GM12878 (cell line): ENCODE measurements at regions not wholly inside any gene's neighbourhood (a gene's known extent, or its start where the extent isn't known, plus 50 kb on each side); places are given as distances from the start of the nearest gene placed in this dataset.

ENCODE experiments used
- ATAC-seq: fragments of 200-7000 bp; cut with Tn5 transposase; 3 replicates; pipeline ENCODE4 v1.9.1; 2020; ENCODE audit warnings: mild to moderate bottlenecking, moderate library complexity
- BruUV-seq: library from RNA; stranded (reverse); fragments of 400-500 nt; replicated peaks from 2 replicates; lab custom pipeline; 2021; lab: Mats Ljungman, UMichigan
- CTCF ChIA-PET: fragments of 300-600 bp; sonication (Branson Sonifier 250); formaldehyde crosslinking; extraction: SDS; loops from one replicate; lab custom pipeline; 2021; ENCODE audit warnings: inconsistent platforms; lab: Yijun Ruan, JAX
- POLR2A ChIA-PET: fragments of 350-600 bp; formaldehyde crosslinking; extraction: SDS; loops from one replicate; lab custom pipeline; 2021; ENCODE audit warnings: inconsistent platforms; lab: Charles Lee
- RAD21 ChIA-PET: fragments of 300-600 bp; sonication (Branson Sonifier 250); formaldehyde crosslinking; loops from one replicate; lab custom pipeline; 2023; ENCODE audit warnings: antibody characterized with exemption; ENCODE audit not compliant: unreplicated experiment; lab: Charles Lee
- SMC1A ChIA-PET: fragments of 300-600 bp; sonication (Branson Sonifier 250); formaldehyde crosslinking; loops from one replicate; lab custom pipeline; 2023; ENCODE audit not compliant: unreplicated experiment, uncharacterized antibody; lab: Charles Lee
- DNase-seq: peaks from one replicate; pipeline ENCODE4 v3.0.0-alpha.2; 2011; ENCODE audit warnings: low read depth, low spot score
- FAIRE-seq: peaks from 3 replicates; lab custom pipeline; 2011; peaks lifted over from hg19 to GRCh38; lab: Jason Lieb, UNC
- H2AFZ ChIP-seq: 2 replicates; pipeline ENCODE4 v1.6.0; 2011; ENCODE audit warnings: low read depth, low read length, control low read depth; ENCODE audit not compliant: control insufficient read depth
- H3K27ac ChIP-seq: 2 replicates; pipeline ENCODE4 v1.5.1; 2011; ENCODE audit warnings: control low read depth; ENCODE audit not compliant: control insufficient read depth, insufficient read depth
- H3K27me3 ChIP-seq, 2 experiments: replicated peaks in 1 of 2; 2 replicates each; pipeline versions ENCODE4 v1.6.0 to v1.6.1; 2011; ENCODE audit warnings: low read length in 1 of 2; ENCODE audit not compliant: control insufficient read depth in 2 of 2, insufficient read depth in 2 of 2
- H3K36me3 ChIP-seq, 2 experiments: 2 replicates each; pipeline ENCODE4 v1.5.1; 2011; ENCODE audit warnings: low read length in 1 of 2; ENCODE audit not compliant: control insufficient read depth in 2 of 2, insufficient read depth in 2 of 2
- H3K4me1 ChIP-seq: 2 replicates; pipeline ENCODE4 v1.6.1; 2011; ENCODE audit warnings: mild to moderate bottlenecking, low read length, moderate library complexity, mixed read lengths; ENCODE audit not compliant: control insufficient read depth, insufficient read depth
- H3K4me2 ChIP-seq: 2 replicates; pipeline ENCODE4 v1.6.0; 2011; ENCODE audit warnings: control low read depth; ENCODE audit not compliant: control insufficient read depth, insufficient read depth
- H3K4me3 ChIP-seq: fragments of 200-600 bp; sonication (generic); 2 replicates; pipeline ENCODE4 v1.5.1; 2016
- H3K79me2 ChIP-seq: 2 replicates; pipeline ENCODE4 v1.6.0; 2011; ENCODE audit warnings: low read length; ENCODE audit not compliant: control insufficient read depth, insufficient read depth
- H3K9ac ChIP-seq: 2 replicates; pipeline ENCODE4 v1.8.0; 2011; ENCODE audit warnings: low read length, control low read depth, mixed read lengths; ENCODE audit not compliant: control insufficient read depth, insufficient read depth
- H3K9me3 ChIP-seq: replicated peaks from 3 replicates; pipeline ENCODE4 v1.5.1; 2011; ENCODE audit warnings: mild to moderate bottlenecking, low read length; ENCODE audit not compliant: control insufficient read depth, insufficient read depth
- H4K20me1 ChIP-seq: 2 replicates; pipeline ENCODE4 v1.6.0; 2011; ENCODE audit not compliant: control insufficient read depth, insufficient read depth
- CBX3 ChIP-seq: fragments of 200-600 bp; sonication (generic); IDR thresholded peaks from 2 replicates; pipeline ENCODE4 v1.6.1; 2016; ENCODE audit warnings: low read depth, borderline replicate concordance
- DPF2 ChIP-seq: fragments of 450-650 bp; IDR thresholded peaks from 2 replicates; pipeline ENCODE4 v1.6.1; 2017; ENCODE audit warnings: mild to moderate bottlenecking
- IKZF1 ChIP-seq: fragments of 450-650 bp; conservative IDR thresholded peaks from 2 replicates; pipeline ENCODE4 v1.6.1; 2017; ENCODE audit warnings: antibody characterized with exemption, mild to moderate bottlenecking
- IKZF2 ChIP-seq, 2 experiments: fragments of 450-650 bp; IDR thresholded peaks; 2 replicates each; pipeline ENCODE4 v1.6.1; 2017; ENCODE audit warnings: mild to moderate bottlenecking in 2 of 2, moderate library complexity in 2 of 2
- IRF3 ChIP-seq: fragments of 450-650 bp; IDR thresholded peaks from 2 replicates; pipeline ENCODE4 v1.6.1; 2014; ENCODE audit warnings: mild to moderate bottlenecking
- IRF5 ChIP-seq: fragments of 450-650 bp; IDR thresholded peaks from 2 replicates; pipeline ENCODE4 v1.6.1; 2017; ENCODE audit warnings: borderline replicate concordance
- MTA2 ChIP-seq: fragments of 450-650 bp; IDR thresholded peaks from 2 replicates; pipeline ENCODE4 v1.6.1; 2016; ENCODE audit warnings: low read depth, mild to moderate bottlenecking, moderate library complexity
- NFYB ChIP-seq: IDR thresholded peaks from 2 replicates; pipeline ENCODE4 v1.6.1; 2011; ENCODE audit warnings: low read depth, mild to moderate bottlenecking, low read length, improper control_type of control experiment, moderate library complexity; ENCODE audit not compliant: insufficient read depth
- ZNF687 ChIP-seq: fragments of 450-650 bp; IDR thresholded peaks from 2 replicates; pipeline ENCODE4 v1.6.1; 2017; ENCODE audit warnings: mild to moderate bottlenecking, moderate library complexity
- WGBS: methylation state at CpG from one replicate; pipeline ENCODE4 v1.1.6; 2016; ENCODE audit warnings: low lambda C conversion rate; ENCODE audit not compliant: insufficient replicate concordance, insufficient coverage; ENCODE audit errors: missing lambda C conversion rate; 5-methylcytosine and 5-hydroxymethylcytosine counted together
- in situ Hi-C: fragments of 300-500 bp; cut with MboI; formaldehyde crosslinking; loops from 9 replicates; pipeline ENCODE4 v1.14.3; 2018; ENCODE audit warnings: mixed read lengths
- intact Hi-C: fragments of 100-400 bp; cut with micrococcal nuclease; formaldehyde crosslinking; loops from one replicate; pipeline ENCODE4 v1.14.2; 2022; ENCODE audit not compliant: unreplicated experiment
- TF ChIP-seq, protein P1 (sequence below): IDR thresholded peaks from 2 replicates; pipeline ENCODE4 v1.6.1; 2012; ENCODE audit warnings: low read length, inconsistent platforms

- no peak for TF ChIP-seq IRF3
- TF ChIP-seq NFYB: no peak
- TF ChIP-seq IRF5: no peak
- TF ChIP-seq, protein P1, sequence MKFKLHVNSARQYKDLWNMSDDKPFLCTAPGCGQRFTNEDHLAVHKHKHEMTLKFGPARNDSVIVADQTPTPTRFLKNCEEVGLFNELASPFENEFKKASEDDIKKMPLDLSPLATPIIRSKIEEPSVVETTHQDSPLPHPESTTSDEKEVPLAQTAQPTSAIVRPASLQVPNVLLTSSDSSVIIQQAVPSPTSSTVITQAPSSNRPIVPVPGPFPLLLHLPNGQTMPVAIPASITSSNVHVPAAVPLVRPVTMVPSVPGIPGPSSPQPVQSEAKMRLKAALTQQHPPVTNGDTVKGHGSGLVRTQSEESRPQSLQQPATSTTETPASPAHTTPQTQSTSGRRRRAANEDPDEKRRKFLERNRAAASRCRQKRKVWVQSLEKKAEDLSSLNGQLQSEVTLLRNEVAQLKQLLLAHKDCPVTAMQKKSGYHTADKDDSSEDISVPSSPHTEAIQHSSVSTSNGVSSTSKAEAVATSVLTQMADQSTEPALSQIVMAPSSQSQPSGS: no peak
Observed at GRCh38 chr13:23991119-23991518, 93.8 kb upstream of the C1QTNF9B start (continued).

DNA sequence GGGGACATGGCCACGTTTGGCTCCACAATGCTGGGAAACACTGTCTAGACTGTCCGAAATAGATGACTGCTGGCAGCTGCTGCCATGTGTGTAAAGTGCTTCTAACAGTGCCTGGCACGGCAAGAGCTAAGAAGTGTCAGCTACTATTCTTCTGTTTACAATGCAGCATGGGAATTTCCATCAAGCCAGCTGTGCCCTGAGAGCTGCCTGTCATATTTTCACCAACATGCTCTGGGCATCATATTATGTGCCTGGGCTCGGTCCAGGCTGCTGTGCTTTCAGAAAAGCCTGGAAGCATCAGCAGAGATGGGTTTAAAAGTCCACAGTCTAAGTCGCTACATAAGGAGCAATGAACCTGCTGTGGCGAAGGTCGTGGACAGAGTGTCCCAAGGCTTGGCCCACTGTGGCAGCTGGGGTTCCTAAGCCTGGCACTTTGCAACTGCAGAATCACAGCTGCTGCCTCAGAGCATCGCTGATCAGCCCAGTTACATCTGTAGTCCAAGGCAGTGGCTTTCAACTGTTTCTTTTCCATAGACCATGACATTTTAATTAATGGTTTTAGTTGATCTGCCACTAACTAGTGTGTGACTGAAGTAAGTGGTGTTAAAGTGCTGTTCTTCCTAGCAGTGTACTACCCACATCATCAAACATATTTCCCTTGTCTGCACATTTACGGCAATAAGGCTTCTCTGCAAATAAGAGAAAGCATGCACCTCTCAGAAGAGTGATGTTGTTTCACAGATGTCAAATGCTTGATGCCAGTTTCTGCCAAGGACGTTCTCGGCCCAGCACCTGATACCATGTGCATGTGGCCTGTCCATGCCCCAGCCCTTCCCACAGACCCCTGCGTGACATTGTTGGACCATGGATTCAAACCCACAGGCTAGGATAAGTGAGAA lies 95.7 kb upstream of the C1QTNF9B start:
- Histone ChIP-seq H3K9ac (no peak overlapping the region), H3K79me2 (no peaks in the 10 kb centered on the region), H3K36me3 (no peaks in the 10 kb centered on the region), H3K27ac (no peak overlapping the region), H3K9me3 (no peaks in the 10 kb centered on the region; the same call in 2 of the 3 replicates), H3K4me3 (no peak overlapping the region), H3K4me2 (no peak overlapping the region), H3K4me1 (peaks cover 3% of the 10 kb centered on the region; the same call in 1 of the 2 replicates), H2AFZ (no peak overlapping the region), H4K20me1 (no peaks in the 10 kb centered on the region), H3K27me3 (no peaks in the 10 kb centered on the region)
- CTCF ChIA-PET: interaction anchor here (1.0 to 2.0 kb wide), 4 partner anchors 11 to 32 kb away, joined by 3 to 6 read pairs (median 4); no protein-coding TSS in a partner anchor
- no TSS peak for BruUV-seq
- FAIRE-seq (no peak), DNase-seq (peak; percentile 7), ATAC-seq (peak; percentile 64)
- POLR2A ChIA-PET: interaction anchor here (1.2 kb wide), 1 partner anchor 32 kb away, joined by 3 read pairs; no protein-coding TSS in a partner anchor
- in situ Hi-C loops (no loop called here), intact Hi-C loops (no loop called here)
- TF ChIP-seq IKZF1 (0 out of 2 replicates have a peak, but pooled peaks have one; percentile 47), DPF2 (0 out of 2 replicates have a peak, but pooled peaks have one; percentile 22), MTA2 (peak; percentile 60; the same call in 1 of the 2 replicates), ZNF687 (peak; percentile 74), CBX3 (no peak), IKZF2 (IDR thresholded peaks at IDR 0.05) (peak; percentile 41 to 61; a peak in 2 of 4 replicates)
- SMC1A ChIA-PET: interaction anchor here (0.8 to 2.0 kb wide), 5 partner anchors 12 to 34 kb away, joined by 3 to 8 read pairs (median 4); no protein-coding TSS in a partner anchor
- 32% methylated on average over 12 of the region's 12 CpGs for WGBS
- RAD21 ChIA-PET: interaction anchor here (0.9 to 2.5 kb wide), 2 partner anchors 13 to 236 kb away, joined by 3 to 17 read pairs; no protein-coding TSS in a partner anchor
